Neutrophil (primary cell): ENCODE measurements at regions not wholly inside any gene's neighbourhood (a gene's known extent, or its start where the extent isn't known, plus 50 kb on each side); places are given as distances from the start of the nearest gene placed in this dataset.

Experiments used
- H3K27ac ChIP-seq: fragments of 200-600 bp; sonication (generic); 2 replicates; pipeline ENCODE4 v1.5.1; 2016; ENCODE audit warnings: mild to moderate bottlenecking, moderate library complexity
- H3K27me3 ChIP-seq: fragments of 200-600 bp; sonication (generic); 2 replicates; pipeline ENCODE4 v1.6.0; 2016; ENCODE audit warnings: mild to moderate bottlenecking
- H3K36me3 ChIP-seq: fragments of 200-600 bp; sonication (generic); 2 replicates; pipeline ENCODE4 v1.5.1; 2017
- H3K4me1 ChIP-seq, 2 experiments: fragments of 200-600 bp in 1 of 2; sonication (generic) in 1 of 2; 1 replicate in 1 of 2; 2 replicates in 1 of 2; pipeline versions ENCODE4 v1.5.1 to v1.6.1; 2013 to 2016; ENCODE audit warnings: low read depth in 1 of 2, low read length in 1 of 2, mild to moderate bottlenecking in 1 of 2, moderate library complexity in 1 of 2; ENCODE audit not compliant: control insufficient read depth in 1 of 2, insufficient read depth in 1 of 2
- H3K4me3 ChIP-seq, 2 experiments: fragments of 200-600 bp in 1 of 2; sonication (generic) in 1 of 2; 1 replicate in 1 of 2; 2 replicates in 1 of 2; pipeline ENCODE4 v1.5.1; 2013 to 2016; ENCODE audit warnings: low read depth in 1 of 2, low read length in 1 of 2, mild to moderate bottlenecking in 1 of 2, moderate library complexity in 1 of 2
- H3K9me3 ChIP-seq: fragments of 200-600 bp; sonication (generic); 2 replicates; pipeline ENCODE4 v1.5.1; 2016
- CTCF ChIP-seq: fragments of 200-600 bp; sonication (generic); IDR thresholded peaks from 2 replicates; pipeline ENCODE4 v1.5.1; 2016; ENCODE audit warnings: antibody characterized with exemption

- Histone ChIP-seq H3K4me1 (no peaks in the 10 kb centered on the region), H3K4me3 (no peak overlapping the region), H3K36me3 (no peaks in the 10 kb centered on the region), H3K27me3 (no peaks in the 10 kb centered on the region), H3K27ac (no peak overlapping the region), H3K9me3 (no peaks in the 10 kb centered on the region)
- TF ChIP-seq CTCF = no peak
Observed at GRCh38 chr2:230593765-230594164, 118.9 kb upstream of the CAB39 start.

- no peaks in the 10 kb centered on the region for H3K27me3 ChIP-seq
- no peak overlapping the region for H3K4me3 ChIP-seq
- no peaks in the 10 kb centered on the region for H3K36me3 ChIP-seq
- no peaks in the 10 kb centered on the region for H3K9me3 ChIP-seq
- H3K27ac ChIP-seq = no peak overlapping the region
- no peaks in the 10 kb centered on the region for H3K4me1 ChIP-seq
- no peak for TF ChIP-seq CTCF
Observed at GRCh38 chr2:230594286-230594840, 118.3 kb upstream of the CAB39 start.

GRCh38 chr2:230599853-230600252 is 112.8 kb upstream of the CAB39 start:
- no peaks in the 10 kb centered on the region for H3K36me3 ChIP-seq
- H3K27ac ChIP-seq = no peak overlapping the region
- H3K4me3 ChIP-seq = no peak overlapping the region
- TF ChIP-seq CTCF = no peak
- no peaks in the 10 kb centered on the region for H3K27me3 ChIP-seq
- no peaks in the 10 kb centered on the region for H3K9me3 ChIP-seq
- peaks cover 11 to 17% of the 10 kb centered on the region in 2 experiments for H3K4me1 ChIP-seq

- H3K9me3 ChIP-seq = no peaks in the 10 kb centered on the region
- H3K27ac ChIP-seq = no peak overlapping the region
- TF ChIP-seq CTCF = no peak
- no peak overlapping the region for H3K4me3 ChIP-seq
- no peaks in the 10 kb centered on the region for H3K36me3 ChIP-seq
- peaks cover 11 to 17% of the 10 kb centered on the region in 2 experiments for H3K4me1 ChIP-seq
- H3K27me3 ChIP-seq = no peaks in the 10 kb centered on the region
Observed at GRCh38 chr2:230600285-230600684, 112.4 kb upstream of the CAB39 start.

- Histone ChIP-seq H3K27ac (no peak overlapping the region), H3K36me3 (no peaks in the 10 kb centered on the region), H3K27me3 (no peaks in the 10 kb centered on the region), H3K4me1 (peaks cover 11 to 17% of the 10 kb centered on the region in 2 experiments), H3K9me3 (no peaks in the 10 kb centered on the region), H3K4me3 (no peak overlapping the region)
- no peak for TF ChIP-seq CTCF
Observed at GRCh38 chr2:230600881-230601280, 111.8 kb upstream of the CAB39 start.

GRCh38 chr2:230601510-230601909 is 111.1 kb upstream of the CAB39 start:
- Histone ChIP-seq H3K27ac (no peak overlapping the region), H3K9me3 (no peaks in the 10 kb centered on the region), H3K4me1 (peaks cover 11 to 17% of the 10 kb centered on the region in 2 experiments)

More at GRCh38 chr2:230601510-230601909, 111.1 kb upstream of the CAB39 start:
- H3K27me3 ChIP-seq = no peaks in the 10 kb centered on the region
- no peak for TF ChIP-seq CTCF
- H3K4me3 ChIP-seq = no peak overlapping the region
- no peaks in the 10 kb centered on the region for H3K36me3 ChIP-seq
